D721Med (cell line): ENCODE measurements at regions not wholly inside any gene's neighbourhood (a gene's known extent, or its start where the extent isn't known, plus 50 kb on each side); places are given as distances from the start of the nearest gene placed in this dataset.

Experiments used
- DNase-seq: peaks from one replicate; pipeline ENCODE4 v3.0.0; 2011; ENCODE audit warnings: low spot score; ENCODE audit not compliant: insufficient read length
- FAIRE-seq: peaks from 2 replicates; lab custom pipeline; 2011; peaks lifted over from hg19 to GRCh38; lab: Jason Lieb, UNC
- TF ChIP-seq, protein P1 (sequence below): IDR thresholded peaks from 2 replicates; pipeline ENCODE4 v1.5.1; 2012; ENCODE audit warnings: mild to moderate bottlenecking, control low read depth; ENCODE audit not compliant: insufficient read depth; ENCODE audit errors: missing control alignments

GRCh38 chrX:95974096-95974470, 710.6 kb upstream of the DIAPH2 start:
- TF ChIP-seq, protein P1, sequence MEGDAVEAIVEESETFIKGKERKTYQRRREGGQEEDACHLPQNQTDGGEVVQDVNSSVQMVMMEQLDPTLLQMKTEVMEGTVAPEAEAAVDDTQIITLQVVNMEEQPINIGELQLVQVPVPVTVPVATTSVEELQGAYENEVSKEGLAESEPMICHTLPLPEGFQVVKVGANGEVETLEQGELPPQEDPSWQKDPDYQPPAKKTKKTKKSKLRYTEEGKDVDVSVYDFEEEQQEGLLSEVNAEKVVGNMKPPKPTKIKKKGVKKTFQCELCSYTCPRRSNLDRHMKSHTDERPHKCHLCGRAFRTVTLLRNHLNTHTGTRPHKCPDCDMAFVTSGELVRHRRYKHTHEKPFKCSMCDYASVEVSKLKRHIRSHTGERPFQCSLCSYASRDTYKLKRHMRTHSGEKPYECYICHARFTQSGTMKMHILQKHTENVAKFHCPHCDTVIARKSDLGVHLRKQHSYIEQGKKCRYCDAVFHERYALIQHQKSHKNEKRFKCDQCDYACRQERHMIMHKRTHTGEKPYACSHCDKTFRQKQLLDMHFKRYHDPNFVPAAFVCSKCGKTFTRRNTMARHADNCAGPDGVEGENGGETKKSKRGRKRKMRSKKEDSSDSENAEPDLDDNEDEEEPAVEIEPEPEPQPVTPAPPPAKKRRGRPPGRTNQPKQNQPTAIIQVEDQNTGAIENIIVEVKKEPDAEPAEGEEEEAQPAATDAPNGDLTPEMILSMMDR = no peak
- FAIRE-seq (no peak), DNase-seq (no peak)

DNA sequence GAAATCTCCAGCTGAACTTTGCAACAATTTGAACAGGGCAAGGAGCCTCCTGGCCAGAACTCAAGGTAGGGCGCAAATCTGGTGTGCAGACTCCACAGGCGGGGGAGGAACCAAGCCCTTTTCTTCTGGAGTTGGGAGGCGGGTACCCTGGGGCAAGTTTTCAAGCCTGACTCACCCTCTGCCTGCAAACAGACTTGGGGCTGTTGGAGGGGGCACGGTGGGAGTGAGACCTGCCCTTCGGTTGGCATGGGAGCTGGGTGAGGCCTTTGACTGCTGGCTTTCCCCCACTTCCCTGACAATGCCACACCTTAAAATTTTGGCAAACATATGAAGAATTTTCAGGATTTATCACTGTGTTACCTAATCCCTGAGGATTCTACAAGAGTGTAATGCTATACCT, 709.8 kb upstream of the DIAPH2 start:
- no peak for DNase-seq
- TF ChIP-seq, protein P1 = no peak
- no peak for FAIRE-seq

- DNase-seq = no peak
- FAIRE-seq = no peak
- TF ChIP-seq, protein P1 = no peak
Measured at GRCh38 chrX:95995583-95995982, 689.1 kb upstream of the DIAPH2 start.

DNA sequence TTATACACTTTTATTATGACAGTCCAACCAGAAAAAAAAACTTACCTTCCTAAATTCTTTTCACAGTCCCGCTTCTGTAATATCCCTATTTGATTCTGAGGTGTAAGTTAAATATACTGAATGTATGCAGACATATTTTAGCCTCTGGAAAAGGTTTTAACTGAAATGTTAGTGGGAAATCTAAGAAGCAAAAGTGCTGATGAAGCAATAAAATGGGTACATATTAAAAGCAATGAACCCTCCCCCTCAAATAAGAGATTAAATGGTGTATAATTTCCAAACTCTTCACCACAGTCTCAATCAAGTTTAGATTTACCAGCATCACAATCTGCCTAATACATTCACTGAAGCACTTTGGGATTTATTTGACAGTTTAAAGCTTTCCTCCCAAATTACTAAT, 688.3 kb upstream of the DIAPH2 start:
- FAIRE-seq = no peak
- DNase-seq = no peak
- TF ChIP-seq, protein P1 = no peak

DNA sequence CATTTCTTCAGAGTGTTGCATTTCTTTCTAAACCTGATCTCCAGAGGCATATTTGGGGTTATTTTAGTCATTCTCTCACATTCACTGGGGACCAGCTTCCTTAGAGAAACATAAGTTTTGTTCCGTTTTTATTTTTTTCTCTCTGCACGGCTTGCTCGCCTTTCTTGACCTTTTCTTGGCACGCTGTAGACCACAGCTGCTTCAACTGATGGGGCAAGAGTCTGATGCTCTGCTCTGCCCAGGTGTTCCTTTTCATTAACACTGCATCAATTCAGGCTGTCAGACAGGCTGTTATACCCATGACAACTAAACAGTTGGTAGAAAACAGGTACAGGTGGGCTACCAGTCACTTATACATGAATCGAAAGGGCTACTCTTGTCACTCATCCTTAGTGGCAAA, 682.2 kb upstream of the DIAPH2 start:
- FAIRE-seq (no peak), DNase-seq (no peak)
- TF ChIP-seq, protein P1 = no peak

- TF ChIP-seq, protein P1 = no peak
- DNase-seq (no peak), FAIRE-seq (no peak)
Measured at GRCh38 chrX:96004386-96004785, 680.3 kb upstream of the DIAPH2 start.

DNA sequence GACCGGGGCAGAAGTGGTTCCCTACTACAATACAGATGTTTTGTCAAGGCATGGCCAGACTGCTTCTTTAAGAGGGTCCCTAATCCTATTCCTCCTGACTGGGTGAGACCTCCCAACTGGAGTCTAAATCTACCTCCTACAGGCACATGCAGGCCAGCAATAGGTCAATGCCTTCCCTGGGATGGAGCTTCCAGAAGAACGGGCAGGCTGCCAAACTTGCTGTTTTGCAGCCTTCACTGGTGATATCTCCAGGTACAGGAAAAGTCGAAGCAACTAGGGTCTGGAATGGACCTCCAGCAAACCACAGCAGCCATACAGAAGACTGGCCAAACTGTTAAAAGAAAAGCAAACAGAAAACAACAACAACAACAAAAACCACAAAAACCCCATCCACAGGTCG, 678.4 kb upstream of the DIAPH2 start:
- TF ChIP-seq, protein P1 = no peak
- DNase-seq = no peak
- no peak for FAIRE-seq
